HepG2 (cell line): ENCODE measurements at regions not wholly inside any gene's neighbourhood (a gene's known extent, or its start where the extent isn't known, plus 50 kb on each side); places are given as distances from the start of the nearest gene placed in this dataset.

Source experiments
- ELF3 ChIP-seq: IDR thresholded peaks from 2 replicates; pipeline ENCODE4 v1.6.1; 2016; ENCODE audit warnings: missing genetic modification reagents, missing compliant biosample characterization
- KDM2A ChIP-seq: sonication (generic); formaldehyde crosslinking; IDR thresholded peaks from 2 replicates; pipeline ENCODE4 v1.4.0; 2020; ENCODE audit warnings: low read depth, missing genetic modification reagents, borderline replicate concordance
- LCORL ChIP-seq, 2 experiments: fragments of 450-650 bp in 1 of 2; sonication (generic) in 1 of 2; formaldehyde crosslinking in 1 of 2; IDR thresholded peaks; 2 replicates each; pipeline versions ENCODE4 v1.5.0 to v1.6.1; 2017 to 2020; ENCODE audit warnings: antibody characterized with exemption in 1 of 2, missing genetic modification reagents in 1 of 2
- SAP130 ChIP-seq: IDR thresholded peaks from 2 replicates; pipeline ENCODE4 v1.6.1; 2016; ENCODE audit warnings: low read depth
- ZC3H4 ChIP-seq: sonication (generic); formaldehyde crosslinking; IDR thresholded peaks from 2 replicates; pipeline ENCODE4 v1.4.0; 2020; ENCODE audit warnings: missing genetic modification reagents, borderline replicate concordance
- ZNF160 ChIP-seq: sonication (generic); formaldehyde crosslinking; IDR thresholded peaks from 2 replicates; pipeline ENCODE4 v1.8.0; 2022; ENCODE audit warnings: mild to moderate bottlenecking, inconsistent platforms, missing genetic modification reagents
- TF ChIP-seq, protein P1 (sequence below): sonication (generic); formaldehyde crosslinking; IDR thresholded peaks from 2 replicates; pipeline ENCODE4 v1.4.0; 2020; ENCODE audit warnings: mild to moderate bottlenecking, missing genetic modification reagents, borderline replicate concordance
- TF ChIP-seq, protein P2 (sequence below): sonication (generic); formaldehyde crosslinking; IDR thresholded peaks from 2 replicates; pipeline ENCODE4 v1.4.0; 2020; ENCODE audit warnings: missing genetic modification reagents, mild to moderate bottlenecking, borderline replicate concordance
- TF ChIP-seq, protein P3 (sequence below): sonication (generic); formaldehyde crosslinking; IDR thresholded peaks from 2 replicates; pipeline ENCODE4 v1.5.0; 2020; ENCODE audit warnings: mild to moderate bottlenecking, missing genetic modification reagents, borderline replicate concordance
- TF ChIP-seq, protein P4 (sequence below): sonication (generic); formaldehyde crosslinking; IDR thresholded peaks from 2 replicates; pipeline ENCODE4 v1.4.0; 2020; ENCODE audit warnings: mild to moderate bottlenecking, missing genetic modification reagents
- TF ChIP-seq, protein P5 (sequence below): sonication (generic); formaldehyde crosslinking; IDR thresholded peaks from 2 replicates; pipeline ENCODE4 v1.5.0; 2020; ENCODE audit warnings: mild to moderate bottlenecking, missing genetic modification reagents

DNA sequence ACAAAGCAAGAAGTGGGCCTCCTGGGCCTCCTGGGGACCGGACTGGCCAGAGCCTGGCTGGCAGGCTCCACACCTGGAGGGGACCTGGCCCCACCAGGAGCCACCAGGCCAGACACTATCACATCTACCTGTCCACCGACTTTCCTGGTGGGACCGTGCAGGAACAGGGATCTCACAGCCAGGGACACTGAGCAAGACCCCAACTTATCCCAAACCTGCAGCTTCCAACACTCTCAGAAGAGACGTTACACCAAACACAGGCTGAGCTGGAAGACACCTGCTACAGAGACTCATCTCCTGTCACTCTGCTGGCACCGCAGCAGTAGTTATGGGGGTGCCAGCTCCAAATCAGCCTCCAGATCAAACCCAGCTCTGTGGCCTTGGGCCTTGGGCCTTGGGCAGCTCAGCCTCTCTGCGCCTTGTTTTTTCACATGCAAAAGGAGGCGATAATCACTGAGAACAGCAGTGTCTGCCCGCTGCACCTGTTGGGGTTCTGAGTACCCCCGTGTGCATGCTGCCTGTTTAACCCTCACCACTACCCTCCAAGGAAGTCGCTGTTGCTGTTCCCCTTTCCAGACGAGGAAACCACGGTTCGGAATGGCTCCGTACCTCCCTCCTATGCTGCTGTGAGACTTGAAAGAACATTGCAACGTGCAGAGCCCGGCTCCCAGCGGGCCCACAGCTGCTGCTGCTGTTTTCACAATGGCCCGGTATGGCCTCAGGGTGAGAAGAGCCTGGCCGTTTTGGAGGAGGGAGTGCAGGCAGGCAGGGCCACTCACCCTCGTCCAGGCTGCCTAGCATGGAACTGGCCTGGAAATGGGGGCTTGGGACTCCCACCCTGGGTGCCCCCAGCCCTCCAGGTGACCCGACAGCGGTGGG, 69.6 kb downstream of the ADRA2C start (continued):
- TF ChIP-seq SAP130 (CRISPR knock-in tag) (0 out of 2 replicates have a peak, but pooled peaks have one; percentile 0), KDM2A (CRISPR knock-in tag) (peak; percentile 32; the same call in 1 of the 2 replicates), ZNF160 (no peak), ZC3H4 (CRISPR knock-in tag) (0 out of 2 replicates have a peak, but pooled peaks have one; percentile 93), ELF3 (CRISPR knock-in tag) (0 out of 2 replicates have a peak, but pooled peaks have one; percentile 6), LCORL (IDR thresholded peaks at IDR 0.05) (no peak), LCORL (CRISPR knock-in tag; IDR thresholded peaks at IDR 0.05) (peak; percentile 38; the same call in 1 of the 2 replicates)
- TF ChIP-seq, protein P1, sequence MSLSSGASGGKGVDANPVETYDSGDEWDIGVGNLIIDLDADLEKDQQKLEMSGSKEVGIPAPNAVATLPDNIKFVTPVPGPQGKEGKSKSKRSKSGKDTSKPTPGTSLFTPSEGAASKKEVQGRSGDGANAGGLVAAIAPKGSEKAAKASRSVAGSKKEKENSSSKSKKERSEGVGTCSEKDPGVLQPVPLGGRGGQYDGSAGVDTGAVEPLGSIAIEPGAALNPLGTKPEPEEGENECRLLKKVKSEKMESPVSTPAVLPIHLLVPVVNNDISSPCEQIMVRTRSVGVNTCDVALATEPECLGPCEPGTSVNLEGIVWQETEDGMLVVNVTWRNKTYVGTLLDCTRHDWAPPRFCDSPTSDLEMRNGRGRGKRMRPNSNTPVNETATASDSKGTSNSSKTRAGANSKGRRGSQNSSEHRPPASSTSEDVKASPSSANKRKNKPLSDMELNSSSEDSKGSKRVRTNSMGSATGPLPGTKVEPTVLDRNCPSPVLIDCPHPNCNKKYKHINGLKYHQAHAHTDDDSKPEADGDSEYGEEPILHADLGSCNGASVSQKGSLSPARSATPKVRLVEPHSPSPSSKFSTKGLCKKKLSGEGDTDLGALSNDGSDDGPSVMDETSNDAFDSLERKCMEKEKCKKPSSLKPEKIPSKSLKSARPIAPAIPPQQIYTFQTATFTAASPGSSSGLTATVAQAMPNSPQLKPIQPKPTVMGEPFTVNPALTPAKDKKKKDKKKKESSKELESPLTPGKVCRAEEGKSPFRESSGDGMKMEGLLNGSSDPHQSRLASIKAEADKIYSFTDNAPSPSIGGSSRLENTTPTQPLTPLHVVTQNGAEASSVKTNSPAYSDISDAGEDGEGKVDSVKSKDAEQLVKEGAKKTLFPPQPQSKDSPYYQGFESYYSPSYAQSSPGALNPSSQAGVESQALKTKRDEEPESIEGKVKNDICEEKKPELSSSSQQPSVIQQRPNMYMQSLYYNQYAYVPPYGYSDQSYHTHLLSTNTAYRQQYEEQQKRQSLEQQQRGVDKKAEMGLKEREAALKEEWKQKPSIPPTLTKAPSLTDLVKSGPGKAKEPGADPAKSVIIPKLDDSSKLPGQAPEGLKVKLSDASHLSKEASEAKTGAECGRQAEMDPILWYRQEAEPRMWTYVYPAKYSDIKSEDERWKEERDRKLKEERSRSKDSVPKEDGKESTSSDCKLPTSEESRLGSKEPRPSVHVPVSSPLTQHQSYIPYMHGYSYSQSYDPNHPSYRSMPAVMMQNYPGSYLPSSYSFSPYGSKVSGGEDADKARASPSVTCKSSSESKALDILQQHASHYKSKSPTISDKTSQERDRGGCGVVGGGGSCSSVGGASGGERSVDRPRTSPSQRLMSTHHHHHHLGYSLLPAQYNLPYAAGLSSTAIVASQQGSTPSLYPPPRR (CRISPR knock-in tag) = peak; percentile 53; the same call in 1 of the 2 replicates
- TF ChIP-seq, protein P2, sequence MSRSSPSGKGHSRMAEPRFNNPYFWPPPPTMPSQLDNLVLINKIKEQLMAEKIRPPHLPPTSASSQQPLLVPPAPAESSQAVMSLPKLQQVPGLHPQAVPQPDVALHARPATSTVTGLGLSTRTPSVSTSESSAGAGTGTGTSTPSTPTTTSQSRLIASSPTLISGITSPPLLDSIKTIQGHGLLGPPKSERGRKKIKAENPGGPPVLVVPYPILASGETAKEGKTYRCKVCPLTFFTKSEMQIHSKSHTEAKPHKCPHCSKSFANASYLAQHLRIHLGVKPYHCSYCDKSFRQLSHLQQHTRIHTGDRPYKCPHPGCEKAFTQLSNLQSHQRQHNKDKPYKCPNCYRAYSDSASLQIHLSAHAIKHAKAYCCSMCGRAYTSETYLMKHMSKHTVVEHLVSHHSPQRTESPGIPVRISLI (CRISPR knock-in tag) = 0 out of 2 replicates have a peak, but pooled peaks have one; percentile 10
- TF ChIP-seq, protein P3, sequence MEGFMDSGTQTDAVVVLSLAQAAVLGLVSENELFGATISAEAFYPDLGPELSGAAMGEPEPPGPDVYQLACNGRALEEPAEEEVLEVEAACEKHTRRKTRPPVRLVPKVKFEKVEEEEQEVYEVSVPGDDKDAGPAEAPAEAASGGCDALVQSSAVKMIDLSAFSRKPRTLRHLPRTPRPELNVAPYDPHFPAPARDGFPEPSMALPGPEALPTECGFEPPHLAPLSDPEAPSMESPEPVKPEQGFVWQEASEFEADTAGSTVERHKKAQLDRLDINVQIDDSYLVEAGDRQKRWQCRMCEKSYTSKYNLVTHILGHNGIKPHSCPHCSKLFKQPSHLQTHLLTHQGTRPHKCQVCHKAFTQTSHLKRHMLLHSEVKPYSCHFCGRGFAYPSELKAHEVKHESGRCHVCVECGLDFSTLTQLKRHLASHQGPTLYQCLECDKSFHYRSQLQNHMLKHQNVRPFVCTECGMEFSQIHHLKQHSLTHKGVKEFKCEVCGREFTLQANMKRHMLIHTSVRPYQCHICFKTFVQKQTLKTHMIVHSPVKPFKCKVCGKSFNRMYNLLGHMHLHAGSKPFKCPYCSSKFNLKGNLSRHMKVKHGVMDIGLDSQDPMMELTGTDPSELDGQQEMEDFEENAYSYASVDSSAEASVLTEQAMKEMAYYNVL = peak; percentile 72; the same call in 1 of the 2 replicates
- TF ChIP-seq, protein P4, sequence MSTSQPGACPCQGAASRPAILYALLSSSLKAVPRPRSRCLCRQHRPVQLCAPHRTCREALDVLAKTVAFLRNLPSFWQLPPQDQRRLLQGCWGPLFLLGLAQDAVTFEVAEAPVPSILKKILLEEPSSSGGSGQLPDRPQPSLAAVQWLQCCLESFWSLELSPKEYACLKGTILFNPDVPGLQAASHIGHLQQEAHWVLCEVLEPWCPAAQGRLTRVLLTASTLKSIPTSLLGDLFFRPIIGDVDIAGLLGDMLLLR (CRISPR knock-in tag) = peak; percentile 69
- TF ChIP-seq, protein P5, sequence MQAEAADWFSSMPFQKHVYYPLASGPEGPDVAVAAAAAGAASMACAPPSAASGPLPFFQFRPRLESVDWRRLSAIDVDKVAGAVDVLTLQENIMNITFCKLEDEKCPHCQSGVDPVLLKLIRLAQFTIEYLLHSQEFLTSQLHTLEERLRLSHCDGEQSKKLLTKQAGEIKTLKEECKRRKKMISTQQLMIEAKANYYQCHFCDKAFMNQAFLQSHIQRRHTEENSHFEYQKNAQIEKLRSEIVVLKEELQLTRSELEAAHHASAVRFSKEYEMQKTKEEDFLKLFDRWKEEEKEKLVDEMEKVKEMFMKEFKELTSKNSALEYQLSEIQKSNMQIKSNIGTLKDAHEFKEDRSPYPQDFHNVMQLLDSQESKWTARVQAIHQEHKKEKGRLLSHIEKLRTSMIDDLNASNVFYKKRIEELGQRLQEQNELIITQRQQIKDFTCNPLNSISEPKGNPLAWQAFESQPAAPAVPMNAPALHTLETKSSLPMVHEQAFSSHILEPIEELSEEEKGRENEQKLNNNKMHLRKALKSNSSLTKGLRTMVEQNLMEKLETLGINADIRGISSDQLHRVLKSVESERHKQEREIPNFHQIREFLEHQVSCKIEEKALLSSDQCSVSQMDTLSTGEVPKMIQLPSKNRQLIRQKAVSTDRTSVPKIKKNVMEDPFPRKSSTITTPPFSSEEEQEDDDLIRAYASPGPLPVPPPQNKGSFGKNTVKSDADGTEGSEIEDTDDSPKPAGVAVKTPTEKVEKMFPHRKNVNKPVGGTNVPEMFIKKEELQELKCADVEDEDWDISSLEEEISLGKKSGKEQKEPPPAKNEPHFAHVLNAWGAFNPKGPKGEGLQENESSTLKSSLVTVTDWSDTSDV = no peak
